Testis (tissue), 2 donors: ENCODE measurements at regions not wholly inside any gene's neighbourhood (a gene's known extent, or its start where the extent isn't known, plus 50 kb on each side); places are given as distances from the start of the nearest gene placed in this dataset.

Experiments
- CTCF ChIP-seq, 3 experiments: fragments of 450-650 bp in 2 of 3; fragments of 200-600 bp in 1 of 3; sonication (generic) in 1 of 3; IDR thresholded peaks; one replicate each; pipeline ENCODE4 v1.5.1; 2016 to 2019; ENCODE audit warnings: antibody characterized with exemption in 3 of 3, mild to moderate bottlenecking in 2 of 3, moderate library complexity in 1 of 3
- POLR2A ChIP-seq: fragments of 450-650 bp; IDR thresholded peaks from one replicate; pipeline ENCODE4 v1.6.1; 2017; ENCODE audit warnings: antibody characterized with exemption, mild to moderate bottlenecking, moderate library complexity

DNA sequence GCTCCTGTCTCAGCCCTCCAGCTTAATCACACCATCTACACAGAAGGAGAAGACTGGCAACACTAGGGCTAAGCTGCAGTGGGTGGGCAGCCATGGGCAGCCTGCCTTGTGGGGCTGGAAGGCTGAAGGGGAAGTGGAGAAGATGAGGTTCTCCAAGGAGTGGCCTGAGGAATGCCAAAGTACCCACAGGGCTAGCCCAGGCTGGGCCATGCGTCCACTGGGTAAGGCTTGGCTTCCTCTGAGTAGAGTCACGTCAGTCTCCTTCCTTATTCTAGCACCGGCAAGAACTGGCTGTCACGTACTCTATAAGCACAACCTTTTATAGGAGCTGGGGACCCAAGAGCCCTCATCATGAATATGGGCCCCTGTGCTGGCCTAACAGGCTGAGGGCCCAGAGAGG, 110.6 kb upstream of the SIRPA start:
- TF ChIP-seq CTCF (IDR thresholded peaks at IDR 0.05) (no peak), POLR2A (no peak)
